GM21825 (cell line): ENCODE measurements at regions not wholly inside any gene's neighbourhood (a gene's known extent, or its start where the extent isn't known, plus 50 kb on each side); places are given as distances from the start of the nearest gene placed in this dataset.
"Not testable (repeated sequence)": the region's sequence is repeated elsewhere in the genome, so short reads cannot be mapped to it uniquely, and the experiment has no call there.

ENCODE experiments used
- ATAC-seq: cut with Tn5 transposase; IDR thresholded peaks from one replicate; pipeline ENCODE4 v1.9.1; 2021; ENCODE audit warnings: mild to moderate bottlenecking, moderate library complexity; ENCODE audit not compliant: unreplicated experiment

GRCh38 chr11:128172046-128172878 is 415.1 kb downstream of the ETS1 start:
- no peak for ATAC-seq

DNA sequence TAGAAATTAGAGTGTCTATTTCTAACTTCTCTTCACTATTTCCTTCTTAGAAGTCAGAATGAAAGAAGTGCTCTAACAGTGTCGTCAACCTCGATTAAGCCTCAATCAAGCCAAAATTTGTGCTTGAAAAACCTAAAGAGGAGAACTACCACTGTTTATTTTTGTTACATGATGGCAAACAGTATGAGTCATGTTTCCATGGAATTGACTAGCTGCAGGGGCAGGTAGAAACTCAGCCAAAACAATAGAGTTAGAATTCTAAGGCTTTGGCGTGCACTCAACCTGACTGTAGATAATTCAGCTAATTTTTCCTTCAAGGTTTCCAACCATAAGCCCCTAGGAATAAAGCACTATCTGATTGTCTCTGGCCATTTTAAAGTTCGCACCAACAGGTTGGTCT is 415.9 kb downstream of the ETS1 start:
- ATAC-seq = no peak

DNA sequence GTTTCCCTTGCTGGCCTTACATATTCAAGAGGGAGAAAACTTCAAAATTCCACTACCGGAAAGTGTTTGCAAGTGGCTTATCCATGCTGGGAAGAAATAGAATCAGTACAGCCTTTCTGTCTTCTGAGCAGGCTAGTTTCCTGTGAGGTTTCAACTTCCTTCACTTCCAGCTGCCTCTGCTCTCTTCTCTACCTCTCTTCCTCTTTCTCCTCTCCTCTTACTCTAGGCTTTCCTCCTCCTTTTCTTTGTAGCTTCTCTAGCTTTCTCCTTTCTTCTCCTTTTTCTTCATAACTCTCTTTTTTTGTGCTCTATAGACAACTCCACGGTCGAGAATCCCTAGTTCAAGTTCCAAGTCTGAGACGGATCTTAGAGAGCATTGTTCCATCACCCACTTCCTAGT is 421.8 kb downstream of the ETS1 start:
- no peak for ATAC-seq

- ATAC-seq = no peak
Observed at GRCh38 chr11:128164080-128164741, 423.1 kb downstream of the ETS1 start.

GRCh38 chr11:128161994-128162393 is 425.4 kb downstream of the ETS1 start:
- ATAC-seq = no peak

- ATAC-seq = no peak
Observed at GRCh38 chr11:128161436-128161835, 425.9 kb downstream of the ETS1 start.

- ATAC-seq = no peak
Observed at GRCh38 chr11:128158860-128159259, 428.5 kb downstream of the ETS1 start.

GRCh38 chr11:128157423-128158298 is 429.7 kb downstream of the ETS1 start:
- ATAC-seq = peak; percentile 87

DNA sequence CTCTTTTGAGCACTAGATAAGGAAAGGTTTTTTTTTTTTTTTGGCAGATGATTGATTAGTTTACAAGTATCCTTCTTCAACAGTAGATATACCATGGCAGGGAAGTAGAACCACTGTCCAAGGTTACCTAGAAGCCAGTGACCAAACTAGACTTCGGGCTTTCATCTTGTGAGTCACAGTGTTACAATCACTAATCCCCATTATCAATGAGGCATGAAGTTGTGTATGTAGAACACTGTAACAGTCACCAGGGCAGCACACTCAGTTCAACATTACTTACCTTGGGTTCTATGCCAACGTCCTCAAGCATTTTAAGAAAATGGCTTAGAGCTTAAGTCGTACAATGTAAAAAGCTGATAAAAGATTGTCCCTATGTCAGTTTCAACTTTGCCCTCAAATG is 430.9 kb downstream of the ETS1 start:
- ATAC-seq = no peak

DNA sequence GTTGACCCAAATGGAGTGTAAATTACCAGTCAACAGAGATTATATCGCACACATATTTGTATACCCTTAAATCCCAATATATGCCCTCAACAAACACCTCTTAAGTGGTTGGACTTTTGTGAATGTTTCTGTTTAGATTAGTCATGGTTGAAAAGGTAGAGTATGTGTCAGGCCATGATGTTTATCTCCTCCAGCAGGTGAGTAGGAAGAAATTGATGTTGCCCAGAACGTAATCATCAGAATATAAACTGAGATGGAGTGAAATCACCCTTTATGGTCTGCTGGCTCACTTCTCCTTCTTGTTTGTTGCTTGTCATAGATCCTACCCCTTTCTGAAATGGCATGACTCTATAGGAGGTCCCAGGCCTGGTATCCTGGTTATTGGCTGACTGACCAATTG is 431.8 kb downstream of the ETS1 start:
- ATAC-seq = no peak

DNA sequence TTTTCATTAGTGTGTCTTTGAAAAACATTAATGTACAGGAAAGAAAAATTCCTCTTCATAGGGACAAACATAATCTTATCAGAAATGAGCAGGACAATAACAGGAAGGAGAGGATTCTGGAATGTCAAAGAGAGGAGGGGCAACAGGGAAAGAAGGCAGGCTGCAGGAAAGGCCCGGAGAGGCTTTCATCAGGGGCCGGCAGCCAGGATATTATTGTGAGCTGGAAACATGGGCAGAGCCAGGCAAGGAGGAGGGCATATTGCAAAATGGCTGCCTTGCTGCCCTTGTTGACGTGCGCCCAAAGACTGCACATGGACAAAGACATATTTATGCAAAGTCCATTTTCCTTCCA is 433.7 kb downstream of the ETS1 start:
- ATAC-seq = no peak

DNA sequence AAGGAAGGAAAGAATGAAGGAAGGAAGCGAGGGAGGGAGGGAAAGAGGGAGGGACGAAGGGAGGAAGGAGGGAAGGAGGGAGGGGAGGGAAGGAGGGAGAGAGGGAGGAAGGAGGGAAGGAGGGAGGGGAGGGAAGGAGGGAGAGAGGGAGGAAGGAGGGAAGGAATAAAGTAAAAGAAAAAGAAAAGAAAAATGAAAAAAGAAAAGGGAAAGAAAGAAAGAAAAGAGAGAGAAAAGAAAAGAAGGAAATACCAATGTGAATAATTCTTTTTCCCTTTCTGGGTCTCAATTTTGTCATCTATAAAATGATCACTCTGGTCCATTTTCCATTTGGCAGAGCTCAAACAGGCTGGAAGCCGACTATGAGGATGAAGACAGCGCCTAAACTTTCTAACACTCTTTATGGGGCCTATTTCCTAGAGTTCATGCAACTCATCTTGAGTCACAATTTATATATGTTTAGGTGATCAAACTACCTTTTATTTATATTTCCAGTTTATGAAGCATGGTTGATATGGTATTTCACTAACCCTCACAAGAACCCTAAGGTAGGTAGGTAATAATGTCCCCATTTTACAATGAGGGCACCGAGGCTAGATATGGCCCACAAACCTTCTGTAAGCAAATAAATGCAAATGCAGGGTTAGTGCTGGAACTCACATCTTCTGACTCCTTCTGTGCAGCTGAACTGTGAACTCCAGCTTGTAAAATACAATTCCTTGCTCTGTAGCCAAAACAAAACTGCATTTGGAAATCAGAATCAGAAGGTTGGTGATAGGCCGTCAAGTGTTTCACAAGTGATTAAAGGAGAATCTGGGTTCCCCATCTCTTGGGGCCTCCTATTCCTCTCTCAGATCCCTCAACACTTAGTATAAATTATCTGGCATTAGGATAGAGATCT is 434.3 kb downstream of the ETS1 start:
- no peak for ATAC-seq

- no peak for ATAC-seq
Observed at GRCh38 chr11:128151780-128152179, 435.6 kb downstream of the ETS1 start.

GRCh38 chr11:128151338-128151737 is 436.0 kb downstream of the ETS1 start:
- no peak for ATAC-seq

DNA sequence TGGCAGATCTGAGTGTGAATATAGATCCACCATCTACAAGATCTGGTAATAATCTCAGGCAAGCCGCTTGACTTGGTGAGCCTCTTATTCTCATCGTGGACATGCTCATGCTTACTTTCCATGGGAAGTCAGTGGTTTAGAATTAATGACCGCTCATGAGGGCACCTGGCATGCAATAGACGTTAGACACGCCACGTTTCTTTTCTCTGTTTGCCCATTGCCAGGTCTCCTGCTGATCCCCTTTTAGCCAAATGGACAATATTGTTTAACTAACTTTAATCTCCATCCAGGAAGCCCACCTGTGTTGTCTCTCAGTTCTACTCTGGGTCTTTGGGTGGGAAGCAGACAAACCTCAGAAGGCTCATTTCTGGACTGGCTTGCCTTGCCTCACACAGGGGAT is 439.1 kb downstream of the ETS1 start:
- no peak for ATAC-seq

DNA sequence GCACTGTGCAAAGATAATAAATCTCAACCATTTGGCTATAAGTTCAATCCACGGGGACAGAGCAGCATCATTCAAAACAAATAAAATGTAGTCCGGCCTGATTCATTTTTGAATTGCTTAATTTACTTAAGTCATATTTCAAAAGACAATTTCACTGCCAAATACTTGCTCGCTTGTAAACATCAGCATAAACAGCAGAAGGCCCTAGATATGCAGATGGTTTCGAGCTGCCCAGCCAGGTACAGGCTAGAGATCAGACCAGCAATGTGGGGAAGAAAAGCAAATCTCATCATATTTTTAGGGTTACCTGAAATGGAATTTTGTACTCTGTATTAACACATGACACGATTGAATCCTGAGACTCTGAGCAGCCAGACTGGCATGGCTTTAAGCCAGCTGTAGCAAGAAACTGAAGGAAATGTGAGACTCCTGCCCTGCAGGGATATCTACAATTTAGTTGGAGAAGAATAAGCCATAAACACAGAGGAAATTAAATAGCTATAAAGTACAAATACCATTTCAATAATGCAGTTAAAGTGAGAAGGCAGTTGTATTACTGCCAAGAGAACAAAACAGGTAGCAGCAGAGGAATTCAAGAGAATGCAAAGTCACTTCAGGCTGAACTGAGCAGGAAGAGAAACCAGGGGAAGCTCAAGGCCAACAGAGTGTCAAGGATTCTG is 440.3 kb downstream of the ETS1 start:
- no peak for ATAC-seq

DNA sequence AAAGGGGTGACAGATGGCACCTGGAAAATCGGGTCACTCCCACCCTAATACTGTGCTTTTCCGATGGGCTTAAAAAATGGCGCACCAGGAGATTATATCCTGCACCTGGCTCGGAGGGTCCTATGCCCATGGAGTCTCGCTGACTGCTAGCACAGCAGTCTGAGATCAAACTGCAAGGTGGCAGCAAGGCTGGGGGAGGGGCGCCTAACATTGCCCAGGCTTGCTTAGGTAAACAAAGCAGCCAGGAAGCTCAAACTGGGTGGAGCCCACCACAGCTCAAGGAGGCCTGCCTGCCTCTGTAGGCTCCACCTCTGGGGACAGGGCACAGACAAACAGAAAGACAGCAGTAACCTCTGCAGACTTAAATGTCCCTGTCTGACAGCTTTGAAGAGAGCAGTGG is 447.1 kb downstream of the ETS1 start:
- not testable (repeated sequence) for ATAC-seq

- no peak for ATAC-seq
Observed at GRCh38 chr11:128135451-128135850, 451.9 kb downstream of the ETS1 start.

DNA sequence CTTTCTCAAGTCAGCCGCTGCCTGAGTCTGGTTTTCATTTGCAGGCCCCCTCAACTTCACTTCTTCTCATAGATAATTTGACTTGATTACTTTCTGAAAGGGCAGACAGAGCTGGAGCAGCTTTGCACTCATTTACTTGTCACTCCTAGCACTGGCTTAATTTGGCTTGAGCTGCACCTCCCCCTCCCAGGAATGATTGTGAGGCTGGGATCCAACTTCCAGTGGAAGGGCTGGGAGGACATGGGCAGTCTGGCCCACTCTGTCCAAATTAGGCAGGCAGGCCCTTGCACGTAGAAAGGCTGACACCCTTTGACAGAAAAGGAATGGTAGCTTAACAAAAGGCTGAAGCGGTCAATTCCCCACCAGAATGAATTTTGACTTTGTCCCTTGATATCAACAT is 453.9 kb downstream of the ETS1 start:
- ATAC-seq = no peak

GRCh38 chr11:128130052-128130451 is 457.3 kb downstream of the ETS1 start:
- ATAC-seq = no peak
